WTC11 (cell line): ENCODE measurements at regions not wholly inside any gene's neighbourhood (a gene's known extent, or its start where the extent isn't known, plus 50 kb on each side); places are given as distances from the start of the nearest gene placed in this dataset.

Experiments
- ATAC-seq: fragments of 200-7000 bp; cut with Tn5 transposase; 2 replicates; pipeline ENCODE4 v1.10.0; 2021; ENCODE audit warnings: mild to moderate bottlenecking, moderate library complexity
- CTCF ChIA-PET: fragments of 300-600 bp; sonication (Branson Sonifier 250); formaldehyde crosslinking; loops from one replicate; lab custom pipeline; 2021; ENCODE audit warnings: antibody characterized with exemption; lab: Charles Lee
- POLR2A ChIA-PET: fragments of 350-600 bp; sonication (Branson Sonifier 250); formaldehyde crosslinking; loops from one replicate; lab custom pipeline; 2021; ENCODE audit warnings: antibody characterized with exemption; lab: Charles Lee
- DNase-seq: peaks from one replicate; pipeline ENCODE4 v3.0.0; 2021; ENCODE audit warnings: low spot score
- H3K27ac Mint-ChIP-seq: 2 replicates; pipeline ENCODE4 v1.8.0; 2021; ENCODE audit warnings: mixed read lengths
- H3K27me3 Mint-ChIP-seq: 2 replicates; pipeline ENCODE4 v1.8.0; 2021; ENCODE audit warnings: low read depth, mild to moderate bottlenecking, moderate library complexity, mixed read lengths
- H3K36me3 Mint-ChIP-seq: 2 replicates; pipeline ENCODE4 v1.8.0; 2021; ENCODE audit warnings: mixed read lengths
- H3K4me1 Mint-ChIP-seq: 2 replicates; pipeline ENCODE4 v1.8.0; 2022; ENCODE audit warnings: mixed read lengths
- H3K4me3 Mint-ChIP-seq: 2 replicates; pipeline ENCODE4 v1.8.0; 2021; ENCODE audit warnings: mild to moderate bottlenecking, moderate library complexity, mixed read lengths
- H3K9me3 Mint-ChIP-seq: 2 replicates; pipeline ENCODE4 v1.8.0; 2021; ENCODE audit warnings: mixed read lengths
- CBFB ChIP-seq: sonication (generic); formaldehyde crosslinking; IDR thresholded peaks from 2 replicates; pipeline ENCODE4 v1.8.1; 2022; ENCODE audit warnings: mild to moderate bottlenecking, low read depth, missing genetic modification reagents
- CREM ChIP-seq: sonication (generic); formaldehyde crosslinking; IDR thresholded peaks from 2 replicates; pipeline ENCODE4 v1.8.1; 2022; ENCODE audit warnings: mild to moderate bottlenecking, missing genetic modification reagents, moderate library complexity
- NFE2L1 ChIP-seq: sonication (generic); formaldehyde crosslinking; IDR thresholded peaks from 2 replicates; pipeline ENCODE4 v1.8.1; 2023; ENCODE audit warnings: missing genetic modification reagents
- NFYB ChIP-seq: sonication (generic); formaldehyde crosslinking; conservative IDR thresholded peaks from 2 replicates; pipeline ENCODE4 v1.8.0; 2022; ENCODE audit warnings: low read depth, missing genetic modification reagents
- NR1H2 ChIP-seq: sonication (generic); formaldehyde crosslinking; IDR thresholded peaks from 2 replicates; pipeline ENCODE4 v1.9.0; 2021; ENCODE audit warnings: mild to moderate bottlenecking, moderate library complexity, missing genetic modification reagents
- PRRX2 ChIP-seq: fragments of 250-450 bp; sonication (Bioruptor Pico); IDR thresholded peaks from 2 replicates; pipeline ENCODE4 v1.8.0; 2021; ENCODE audit warnings: mild to moderate bottlenecking
- RORB ChIP-seq: fragments of 250-450 bp; sonication (Bioruptor Pico); IDR thresholded peaks from 2 replicates; pipeline ENCODE4 v1.9.0; 2021; ENCODE audit warnings: mild to moderate bottlenecking
- TEAD4 ChIP-seq: sonication (generic); formaldehyde crosslinking; IDR thresholded peaks from 2 replicates; pipeline ENCODE4 v1.8.0; 2022; ENCODE audit warnings: mild to moderate bottlenecking, missing genetic modification reagents
- ZNF423 ChIP-seq: fragments of 250-450 bp; sonication (Bioruptor Pico); IDR thresholded peaks from 2 replicates; pipeline ENCODE4 v2.1.2; 2022; ENCODE audit warnings: mild to moderate bottlenecking, moderate library complexity
- TF ChIP-seq, protein P1 (sequence below): sonication (generic); formaldehyde crosslinking; IDR thresholded peaks from 2 replicates; pipeline ENCODE4 v1.8.1; 2022; ENCODE audit warnings: low read depth, missing genetic modification reagents, borderline replicate concordance
- TF ChIP-seq, protein P2 (sequence below): sonication (generic); formaldehyde crosslinking; IDR thresholded peaks from 2 replicates; pipeline ENCODE4 v1.8.1; 2023; ENCODE audit warnings: mild to moderate bottlenecking, missing genetic modification reagents, moderate library complexity
- TF ChIP-seq, protein P3 (sequence below): sonication (generic); formaldehyde crosslinking; IDR thresholded peaks from 2 replicates; pipeline ENCODE4 v1.8.1; 2022; ENCODE audit warnings: missing genetic modification reagents, borderline replicate concordance
- TF ChIP-seq, protein P4 (sequence below): sonication (generic); formaldehyde crosslinking; IDR thresholded peaks from 2 replicates; pipeline ENCODE4 v1.8.0; 2023; ENCODE audit warnings: mild to moderate bottlenecking, missing genetic modification reagents

DNA sequence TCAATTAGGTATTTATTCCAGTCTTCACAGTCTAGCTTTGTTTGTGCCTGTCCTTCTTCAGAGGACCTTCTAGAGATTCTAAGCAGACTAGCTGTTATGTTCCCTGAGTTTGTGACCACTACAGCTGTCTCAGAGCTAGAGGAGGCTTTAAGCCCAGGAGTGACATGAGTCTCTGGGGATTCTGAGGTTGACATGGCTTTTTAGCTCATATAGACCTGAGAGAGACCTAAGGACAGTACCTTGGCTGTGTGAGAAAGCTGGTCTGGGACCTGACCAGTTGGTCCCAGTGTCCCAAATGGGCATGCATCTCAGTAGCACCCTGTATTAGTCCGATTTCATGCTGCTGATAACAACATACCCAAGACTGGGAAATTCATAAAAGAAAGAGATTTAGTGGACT lies 330.2 kb downstream of the DIPK2A start (continued):
- no peak for TF ChIP-seq ZNF423 (CRISPR knock-in tag)
- TF ChIP-seq, all 79 proteins: peak for 0

DNA sequence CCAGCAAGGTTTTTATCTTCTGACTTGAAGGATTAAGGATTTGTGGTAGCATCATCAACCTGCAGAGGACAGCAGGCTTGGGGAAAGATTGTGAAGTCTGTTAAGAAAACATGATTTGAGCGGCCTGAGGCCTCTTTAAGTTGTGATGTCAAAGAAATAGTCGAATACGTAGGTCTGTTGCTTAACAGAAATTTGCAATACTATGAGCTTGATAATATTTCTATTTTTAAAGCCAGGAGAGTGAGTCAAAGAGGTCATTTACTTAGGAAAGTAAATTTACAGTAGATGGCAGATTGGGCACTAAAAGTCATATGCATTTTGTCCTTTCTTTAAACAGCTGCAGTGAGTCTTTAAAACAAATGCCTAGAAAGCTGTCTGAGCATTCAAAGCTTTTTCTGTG lies 336.3 kb downstream of the DIPK2A start:
- Mint-ChIP-seq H3K27me3 (no peaks in the 10 kb centered on the region; the same call in 1 of the 2 replicates), H3K36me3 (peaks cover 15% of the 10 kb centered on the region), H3K9me3 (peaks cover 22% of the 10 kb centered on the region), H3K4me3 (no peak overlapping the region), H3K4me1 (peaks cover 16% of the 10 kb centered on the region), H3K27ac (no peak overlapping the region)
- POLR2A ChIA-PET, result interaction anchor here (1.2 kb wide), 1 partner anchor 336 kb away, joined by 4 read pairs; the partner anchor contains the start of gene DIPK2A
- TF ChIP-seq, protein P1, sequence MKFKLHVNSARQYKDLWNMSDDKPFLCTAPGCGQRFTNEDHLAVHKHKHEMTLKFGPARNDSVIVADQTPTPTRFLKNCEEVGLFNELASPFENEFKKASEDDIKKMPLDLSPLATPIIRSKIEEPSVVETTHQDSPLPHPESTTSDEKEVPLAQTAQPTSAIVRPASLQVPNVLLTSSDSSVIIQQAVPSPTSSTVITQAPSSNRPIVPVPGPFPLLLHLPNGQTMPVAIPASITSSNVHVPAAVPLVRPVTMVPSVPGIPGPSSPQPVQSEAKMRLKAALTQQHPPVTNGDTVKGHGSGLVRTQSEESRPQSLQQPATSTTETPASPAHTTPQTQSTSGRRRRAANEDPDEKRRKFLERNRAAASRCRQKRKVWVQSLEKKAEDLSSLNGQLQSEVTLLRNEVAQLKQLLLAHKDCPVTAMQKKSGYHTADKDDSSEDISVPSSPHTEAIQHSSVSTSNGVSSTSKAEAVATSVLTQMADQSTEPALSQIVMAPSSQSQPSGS (CRISPR knock-in tag), result no peak
- TF ChIP-seq, protein P2, sequence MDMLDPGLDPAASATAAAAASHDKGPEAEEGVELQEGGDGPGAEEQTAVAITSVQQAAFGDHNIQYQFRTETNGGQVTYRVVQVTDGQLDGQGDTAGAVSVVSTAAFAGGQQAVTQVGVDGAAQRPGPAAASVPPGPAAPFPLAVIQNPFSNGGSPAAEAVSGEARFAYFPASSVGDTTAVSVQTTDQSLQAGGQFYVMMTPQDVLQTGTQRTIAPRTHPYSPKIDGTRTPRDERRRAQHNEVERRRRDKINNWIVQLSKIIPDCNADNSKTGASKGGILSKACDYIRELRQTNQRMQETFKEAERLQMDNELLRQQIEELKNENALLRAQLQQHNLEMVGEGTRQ (CRISPR knock-in tag), result no peak
- no peak for TF ChIP-seq NFYB (CRISPR knock-in tag)
- ATAC-seq (no peak), DNase-seq (no peak)
- CTCF ChIA-PET, result no interaction called here

DNA sequence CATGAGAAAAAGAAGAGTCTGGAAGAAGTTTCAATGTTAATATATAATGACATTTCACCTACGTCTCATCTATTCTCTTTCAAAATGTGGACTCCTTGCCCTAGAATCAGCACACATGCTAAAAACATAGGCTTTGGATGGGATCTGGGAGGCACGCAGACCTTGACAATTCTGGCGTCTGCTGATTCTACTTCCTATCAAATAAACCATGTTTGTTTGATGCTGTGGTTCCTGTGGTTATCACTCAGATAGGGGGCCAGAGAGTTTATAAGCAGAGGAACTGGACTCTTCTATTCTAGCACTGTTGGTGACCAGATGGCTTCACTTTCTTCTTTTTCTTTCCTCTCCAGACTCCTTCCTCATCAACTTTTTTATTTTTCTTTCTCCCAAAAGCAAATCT lies 336.8 kb downstream of the DIPK2A start:
- H3K27ac Mint-ChIP-seq, result no peak overlapping the region
- ATAC-seq, result no peak

DNA sequence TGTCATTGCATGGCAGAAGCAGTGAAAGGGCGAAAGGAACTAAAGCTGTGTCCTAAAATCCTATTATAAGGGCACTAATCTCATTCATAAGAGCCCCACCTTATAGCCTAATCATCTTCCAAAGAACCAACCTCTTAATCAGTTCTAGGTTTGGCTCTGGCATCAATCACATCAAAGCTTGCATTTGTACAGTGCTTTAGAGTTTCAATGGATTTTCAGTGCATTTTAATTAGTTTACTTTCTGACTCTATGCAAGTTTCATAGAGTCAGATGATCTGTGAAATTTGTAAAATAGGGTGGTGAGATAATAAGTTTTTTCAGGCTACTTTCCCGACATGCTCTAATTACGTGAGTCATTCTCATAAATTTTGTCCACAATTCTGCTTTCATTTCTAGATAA lies 341.1 kb downstream of the DIPK2A start:
- Mint-ChIP-seq H3K4me1 (peaks cover 16% of the 10 kb centered on the region), H3K36me3 (no peaks in the 10 kb centered on the region), H3K9me3 (no peaks in the 10 kb centered on the region)
- POLR2A ChIA-PET, result no interaction called here
- no peak for DNase-seq
- TF ChIP-seq NR1H2 (CRISPR knock-in tag) (no peak), RORB (CRISPR knock-in tag) (no peak), PRRX2 (CRISPR knock-in tag) (no peak), TEAD4 (CRISPR knock-in tag) (no peak), CREM (CRISPR knock-in tag) (no peak), NFE2L1 (CRISPR knock-in tag) (no peak)
- TF ChIP-seq, protein P3, sequence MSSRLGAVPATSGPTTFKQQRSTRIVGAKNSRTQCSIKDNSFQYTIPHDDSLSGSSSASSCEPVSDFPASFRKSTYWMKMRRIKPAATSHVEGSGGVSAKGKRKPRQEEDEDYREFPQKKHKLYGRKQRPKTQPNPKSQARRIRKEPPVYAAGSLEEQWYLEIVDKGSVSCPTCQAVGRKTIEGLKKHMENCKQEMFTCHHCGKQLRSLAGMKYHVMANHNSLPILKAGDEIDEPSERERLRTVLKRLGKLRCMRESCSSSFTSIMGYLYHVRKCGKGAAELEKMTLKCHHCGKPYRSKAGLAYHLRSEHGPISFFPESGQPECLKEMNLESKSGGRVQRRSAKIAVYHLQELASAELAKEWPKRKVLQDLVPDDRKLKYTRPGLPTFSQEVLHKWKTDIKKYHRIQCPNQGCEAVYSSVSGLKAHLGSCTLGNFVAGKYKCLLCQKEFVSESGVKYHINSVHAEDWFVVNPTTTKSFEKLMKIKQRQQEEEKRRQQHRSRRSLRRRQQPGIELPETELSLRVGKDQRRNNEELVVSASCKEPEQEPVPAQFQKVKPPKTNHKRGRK (CRISPR knock-in tag), result no peak
- TF ChIP-seq, protein P4, sequence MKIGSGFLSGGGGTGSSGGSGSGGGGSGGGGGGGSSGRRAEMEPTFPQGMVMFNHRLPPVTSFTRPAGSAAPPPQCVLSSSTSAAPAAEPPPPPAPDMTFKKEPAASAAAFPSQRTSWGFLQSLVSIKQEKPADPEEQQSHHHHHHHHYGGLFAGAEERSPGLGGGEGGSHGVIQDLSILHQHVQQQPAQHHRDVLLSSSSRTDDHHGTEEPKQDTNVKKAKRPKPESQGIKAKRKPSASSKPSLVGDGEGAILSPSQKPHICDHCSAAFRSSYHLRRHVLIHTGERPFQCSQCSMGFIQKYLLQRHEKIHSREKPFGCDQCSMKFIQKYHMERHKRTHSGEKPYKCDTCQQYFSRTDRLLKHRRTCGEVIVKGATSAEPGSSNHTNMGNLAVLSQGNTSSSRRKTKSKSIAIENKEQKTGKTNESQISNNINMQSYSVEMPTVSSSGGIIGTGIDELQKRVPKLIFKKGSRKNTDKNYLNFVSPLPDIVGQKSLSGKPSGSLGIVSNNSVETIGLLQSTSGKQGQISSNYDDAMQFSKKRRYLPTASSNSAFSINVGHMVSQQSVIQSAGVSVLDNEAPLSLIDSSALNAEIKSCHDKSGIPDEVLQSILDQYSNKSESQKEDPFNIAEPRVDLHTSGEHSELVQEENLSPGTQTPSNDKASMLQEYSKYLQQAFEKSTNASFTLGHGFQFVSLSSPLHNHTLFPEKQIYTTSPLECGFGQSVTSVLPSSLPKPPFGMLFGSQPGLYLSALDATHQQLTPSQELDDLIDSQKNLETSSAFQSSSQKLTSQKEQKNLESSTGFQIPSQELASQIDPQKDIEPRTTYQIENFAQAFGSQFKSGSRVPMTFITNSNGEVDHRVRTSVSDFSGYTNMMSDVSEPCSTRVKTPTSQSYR (CRISPR knock-in tag), result no peak
- TF ChIP-seq, all 79 proteins: peak for 0
- no peaks in the 10 kb centered on the region for H3K27me3 Mint-ChIP-seq
- H3K27ac Mint-ChIP-seq, result no peak overlapping the region
- ATAC-seq, result no peak
- CTCF ChIA-PET, result no interaction called here
- H3K4me3 Mint-ChIP-seq, result no peak overlapping the region

More for the DNA sequence above, 336.8 kb downstream of the DIPK2A start:
- H3K4me3 Mint-ChIP-seq, result no peak overlapping the region
- peaks cover 16% of the 10 kb centered on the region for H3K4me1 Mint-ChIP-seq
- DNase-seq, result no peak
- ChIA-PET CTCF (no interaction called here), POLR2A (interaction anchor here (1.2 kb wide), 1 partner anchor 337 kb away, joined by 4 read pairs; the partner anchor contains the start of gene DIPK2A)
- H3K9me3 Mint-ChIP-seq, result peaks cover 19% of the 10 kb centered on the region
- H3K36me3 Mint-ChIP-seq, result peaks cover 15% of the 10 kb centered on the region
- no peak for TF ChIP-seq CBFB (CRISPR knock-in tag)
- TF ChIP-seq, all 79 proteins: peak for 0
- H3K27me3 Mint-ChIP-seq, result no peaks in the 10 kb centered on the region; the same call in 1 of the 2 replicates
